ENCODE measurements at regions not wholly inside any gene's neighbourhood (a gene's known extent, or its start where the extent isn't known, plus 50 kb on each side); places are given as distances from the start of the nearest gene placed in this dataset.

GRCh38 chr13:69108486-69108885 lies 999.1 kb upstream of the ATXN8OS start:
- TF ChIP-seq BMI1 (IDR thresholded peaks at IDR 0.05; ENCODE audit: borderline replicate concordance), result no peak
- no peak for TF ChIP-seq SIX5 (IDR thresholded peaks at IDR 0.05; ENCODE audit: low read depth, low read length, severe bottlenecking)
- TF ChIP-seq JUNB (IDR thresholded peaks at IDR 0.05), result no peak
- no peak for TF ChIP-seq TCF3 (IDR thresholded peaks at IDR 0.05; ENCODE audit: borderline replicate concordance, insufficient read depth, low read depth, low read length)
- no peak for TF ChIP-seq POLR2A (IDR thresholded peaks at IDR 0.05; ENCODE audit: low read depth, low read length)
- no peak for TF ChIP-seq WRNIP1 (IDR thresholded peaks at IDR 0.05; ENCODE audit: borderline replicate concordance, low read depth, low read length)
